ENCODE measurements at regions not wholly inside any gene's neighbourhood (a gene's known extent, or its start where the extent isn't known, plus 50 kb on each side); places are given as distances from the start of the nearest gene placed in this dataset.
"Not testable (repeated sequence)": the region's sequence is repeated elsewhere in the genome, so short reads cannot be mapped to it uniquely, and the experiment has no call there.

- in situ Hi-C loops (cut with HindIII; ENCODE audit: low pct_unique_long_range_greater_than_20kb, low sequenced_read_pairs) = no loop called here
- DNase-seq (ENCODE audit: low read depth) = no peak
These were observed 87.0 kb upstream of the FAT1 start for GRCh38 chr4:186810613-186811150.

GRCh38 chr4:186812592-186812991, 88.9 kb upstream of the FAT1 start:
- in situ Hi-C loops (cut with HindIII; ENCODE audit: low pct_unique_long_range_greater_than_20kb, low sequenced_read_pairs) = no loop called here
- no peak for DNase-seq (ENCODE audit: low read depth)

GRCh38 chr4:186813377-186814068, 89.9 kb upstream of the FAT1 start:
- in situ Hi-C loops (cut with HindIII; ENCODE audit: low pct_unique_long_range_greater_than_20kb, low sequenced_read_pairs) = no loop called here
- peak; percentile 76 for DNase-seq (ENCODE audit: low read depth)

- DNase-seq (ENCODE audit: low read depth) = no peak
- in situ Hi-C loops (cut with HindIII; ENCODE audit: low pct_unique_long_range_greater_than_20kb, low sequenced_read_pairs) = no loop called here
These were observed 90.9 kb upstream of the FAT1 start for GRCh38 chr4:186814535-186815070.

GRCh38 chr4:186819342-186820086, 95.9 kb upstream of the FAT1 start:
- in situ Hi-C loops (cut with HindIII; ENCODE audit: low pct_unique_long_range_greater_than_20kb, low sequenced_read_pairs) = no loop called here
- DNase-seq (ENCODE audit: low read depth) = no peak

GRCh38 chr4:186820391-186820891, 96.8 kb upstream of the FAT1 start:
- DNase-seq (ENCODE audit: low read depth) = no peak
- in situ Hi-C loops (cut with HindIII; ENCODE audit: low pct_unique_long_range_greater_than_20kb, low sequenced_read_pairs) = no loop called here

- DNase-seq (ENCODE audit: low read depth) = no peak
- in situ Hi-C loops (cut with HindIII; ENCODE audit: low pct_unique_long_range_greater_than_20kb, low sequenced_read_pairs) = no loop called here
These were observed 100.3 kb upstream of the FAT1 start for GRCh38 chr4:186823989-186824388.

- no peak for DNase-seq (ENCODE audit: low read depth)
- in situ Hi-C loops (cut with HindIII; ENCODE audit: low pct_unique_long_range_greater_than_20kb, low sequenced_read_pairs) = no loop called here
These were observed 101.4 kb upstream of the FAT1 start for GRCh38 chr4:186825069-186825468.

- DNase-seq (ENCODE audit: low read depth) = no peak
- in situ Hi-C loops (cut with HindIII; ENCODE audit: low pct_unique_long_range_greater_than_20kb, low sequenced_read_pairs) = no loop called here
These were observed 102.3 kb upstream of the FAT1 start for GRCh38 chr4:186826006-186826405.

- in situ Hi-C loops (cut with HindIII; ENCODE audit: low pct_unique_long_range_greater_than_20kb, low sequenced_read_pairs) = no loop called here
- DNase-seq (ENCODE audit: low read depth) = no peak
These were observed 103.3 kb upstream of the FAT1 start for GRCh38 chr4:186826846-186827533.

- no peak for DNase-seq (ENCODE audit: low read depth)
- in situ Hi-C loops (cut with HindIII; ENCODE audit: low pct_unique_long_range_greater_than_20kb, low sequenced_read_pairs) = no loop called here
These were observed 103.9 kb upstream of the FAT1 start for GRCh38 chr4:186827534-186827897.

GRCh38 chr4:186829097-186829496, 105.4 kb upstream of the FAT1 start:
- in situ Hi-C loops (cut with HindIII; ENCODE audit: low pct_unique_long_range_greater_than_20kb, low sequenced_read_pairs) = no loop called here
- no peak for DNase-seq (ENCODE audit: low read depth)

GRCh38 chr4:186829740-186830449, 106.2 kb upstream of the FAT1 start:
- in situ Hi-C loops (cut with HindIII; ENCODE audit: low pct_unique_long_range_greater_than_20kb, low sequenced_read_pairs) = no loop called here

GRCh38 chr4:186831574-186831973, 107.9 kb upstream of the FAT1 start:
- DNase-seq (ENCODE audit: low read depth) = no peak
- in situ Hi-C loops (cut with HindIII; ENCODE audit: low pct_unique_long_range_greater_than_20kb, low sequenced_read_pairs) = no loop called here

More at GRCh38 chr4:186829740-186830449, 106.2 kb upstream of the FAT1 start:
- peak; percentile 70 for DNase-seq (ENCODE audit: low read depth)

- in situ Hi-C loops (cut with HindIII; ENCODE audit: low pct_unique_long_range_greater_than_20kb, low sequenced_read_pairs) = no loop called here
- DNase-seq (ENCODE audit: low read depth) = no peak
These were observed 109.2 kb upstream of the FAT1 start for GRCh38 chr4:186832906-186833305.

GRCh38 chr4:186837463-186837862, 113.8 kb upstream of the FAT1 start:
- DNase-seq (ENCODE audit: low read depth); in situ Hi-C loops (cut with HindIII; ENCODE audit: low pct_unique_long_range_greater_than_20kb, low sequenced_read_pairs): not testable (repeated sequence)

GRCh38 chr4:186838295-186838694, 114.6 kb upstream of the FAT1 start:
- in situ Hi-C loops (cut with HindIII; ENCODE audit: low pct_unique_long_range_greater_than_20kb, low sequenced_read_pairs) = no loop called here
- no peak for DNase-seq (ENCODE audit: low read depth)

Measured in Caki2 (cell line).